NCI-H146 treated with DMSO at 0.1 percent for 48 hours (cell line): ENCODE measurements at regions not wholly inside any gene's neighbourhood (a gene's known extent, or its start where the extent isn't known, plus 50 kb on each side); places are given as distances from the start of the nearest gene placed in this dataset.

Experiments
- DNase-seq: peaks from one replicate; lab custom pipeline; 2025; ENCODE audit not compliant: unreplicated experiment; lab: John Stamatoyannopoulos, UW

- DNase-seq: no peak
Measured at GRCh38 chr5:57857696-57858095, 375.1 kb upstream of the ACTBL2 start.

GRCh38 chr5:57855831-57856230 is 373.2 kb upstream of the ACTBL2 start:
- no peak for DNase-seq

- DNase-seq: no peak
Measured at GRCh38 chr5:57853929-57854697, 371.5 kb upstream of the ACTBL2 start.

GRCh38 chr5:57850109-57850508 is 367.5 kb upstream of the ACTBL2 start:
- DNase-seq: no peak

- no peak for DNase-seq
Measured at GRCh38 chr5:57845025-57845424, 362.4 kb upstream of the ACTBL2 start.

GRCh38 chr5:57844410-57844809 is 361.8 kb upstream of the ACTBL2 start:
- no peak for DNase-seq

GRCh38 chr5:57843059-57843367 is 360.4 kb upstream of the ACTBL2 start:
- DNase-seq: no peak

- DNase-seq: no peak
Measured at GRCh38 chr5:57842364-57843058, 359.9 kb upstream of the ACTBL2 start.

- no peak for DNase-seq
Measured at GRCh38 chr5:57841676-57842363, 359.2 kb upstream of the ACTBL2 start.

- no peak for DNase-seq
Measured at GRCh38 chr5:57839437-57840079, 356.9 kb upstream of the ACTBL2 start.

GRCh38 chr5:57839025-57839424 is 356.4 kb upstream of the ACTBL2 start:
- no peak for DNase-seq

GRCh38 chr5:57836921-57837320 is 354.3 kb upstream of the ACTBL2 start:
- no peak for DNase-seq

GRCh38 chr5:57836331-57836730 is 353.7 kb upstream of the ACTBL2 start:
- DNase-seq: no peak

- peak; percentile 32 for DNase-seq
Measured at GRCh38 chr5:57834829-57835608, 352.4 kb upstream of the ACTBL2 start.

- DNase-seq: no peak
Measured at GRCh38 chr5:57833489-57833888, 350.9 kb upstream of the ACTBL2 start.

GRCh38 chr5:57832875-57833274 is 350.3 kb upstream of the ACTBL2 start:
- no peak for DNase-seq

GRCh38 chr5:57831932-57832331 is 349.3 kb upstream of the ACTBL2 start:
- DNase-seq: no peak

GRCh38 chr5:57831090-57831489 is 348.5 kb upstream of the ACTBL2 start:
- no peak for DNase-seq

GRCh38 chr5:57828221-57828620 is 345.6 kb upstream of the ACTBL2 start:
- no peak for DNase-seq

- no peak for DNase-seq
Measured at GRCh38 chr5:57825031-57825686, 342.5 kb upstream of the ACTBL2 start.
